Endothelial cell (in vitro differentiated cells): ENCODE measurements at regions not wholly inside any gene's neighbourhood (a gene's known extent, or its start where the extent isn't known, plus 50 kb on each side); places are given as distances from the start of the nearest gene placed in this dataset.

Experiments
- DNase-seq: peaks from one replicate; pipeline ENCODE4 v3.0.0; 2021; ENCODE audit warnings: low spot score
- H3K27ac Mint-ChIP-seq: one replicate; pipeline ENCODE4 v1.8.0; 2021; ENCODE audit warnings: mixed read lengths, inconsistent platforms; ENCODE audit not compliant: unreplicated experiment
- H3K27me3 Mint-ChIP-seq: one replicate; pipeline ENCODE4 v1.8.0; 2021; ENCODE audit warnings: mild to moderate bottlenecking, moderate library complexity, mixed read lengths, inconsistent platforms; ENCODE audit not compliant: unreplicated experiment
- H3K36me3 Mint-ChIP-seq: one replicate; pipeline ENCODE4 v1.8.0; 2021; ENCODE audit warnings: mild to moderate bottlenecking, low read depth, mixed read lengths, inconsistent platforms; ENCODE audit not compliant: unreplicated experiment
- H3K4me1 Mint-ChIP-seq: one replicate; pipeline ENCODE4 v1.8.0; 2021; ENCODE audit warnings: mild to moderate bottlenecking, mixed read lengths, inconsistent platforms; ENCODE audit not compliant: unreplicated experiment
- H3K4me3 Mint-ChIP-seq: one replicate; pipeline ENCODE4 v1.8.0; 2021; ENCODE audit warnings: mild to moderate bottlenecking, mixed read lengths, inconsistent platforms; ENCODE audit not compliant: unreplicated experiment
- H3K9me3 Mint-ChIP-seq: one replicate; pipeline ENCODE4 v1.8.0; 2021; ENCODE audit warnings: mixed read lengths, inconsistent platforms; ENCODE audit not compliant: unreplicated experiment
- TF ChIP-seq, protein P1 (sequence below): fragments of 200-600 bp; sonication (generic); IDR thresholded peaks from one replicate; pipeline ENCODE4 v1.5.0; 2021; ENCODE audit warnings: antibody characterized with exemption; ENCODE audit not compliant: unreplicated experiment

DNA sequence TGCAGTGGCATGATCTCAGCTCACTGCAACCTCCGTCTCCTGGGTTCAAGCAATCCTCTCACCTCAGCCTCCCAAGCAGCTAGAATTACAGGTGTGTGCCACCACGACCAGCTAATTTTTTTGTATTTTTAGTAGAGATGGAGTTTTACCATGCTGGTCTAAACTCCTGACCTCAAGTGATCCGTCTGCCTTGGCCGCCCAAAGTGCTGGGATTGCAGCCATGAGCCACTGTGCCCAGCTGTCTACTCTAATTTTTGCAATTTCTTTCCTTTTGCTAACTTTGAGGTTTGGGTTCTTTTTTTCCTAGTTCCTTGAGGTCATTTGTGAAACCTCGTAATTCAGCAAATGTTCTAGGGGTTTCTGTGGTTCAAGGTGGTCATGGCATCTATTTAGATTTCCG, 63.7 kb upstream of the PRLR start:
- H3K27ac Mint-ChIP-seq: no peak overlapping the region
- H3K27me3 Mint-ChIP-seq: no peaks in the 10 kb centered on the region
- H3K36me3 Mint-ChIP-seq: no peaks in the 10 kb centered on the region
- TF ChIP-seq, protein P1, sequence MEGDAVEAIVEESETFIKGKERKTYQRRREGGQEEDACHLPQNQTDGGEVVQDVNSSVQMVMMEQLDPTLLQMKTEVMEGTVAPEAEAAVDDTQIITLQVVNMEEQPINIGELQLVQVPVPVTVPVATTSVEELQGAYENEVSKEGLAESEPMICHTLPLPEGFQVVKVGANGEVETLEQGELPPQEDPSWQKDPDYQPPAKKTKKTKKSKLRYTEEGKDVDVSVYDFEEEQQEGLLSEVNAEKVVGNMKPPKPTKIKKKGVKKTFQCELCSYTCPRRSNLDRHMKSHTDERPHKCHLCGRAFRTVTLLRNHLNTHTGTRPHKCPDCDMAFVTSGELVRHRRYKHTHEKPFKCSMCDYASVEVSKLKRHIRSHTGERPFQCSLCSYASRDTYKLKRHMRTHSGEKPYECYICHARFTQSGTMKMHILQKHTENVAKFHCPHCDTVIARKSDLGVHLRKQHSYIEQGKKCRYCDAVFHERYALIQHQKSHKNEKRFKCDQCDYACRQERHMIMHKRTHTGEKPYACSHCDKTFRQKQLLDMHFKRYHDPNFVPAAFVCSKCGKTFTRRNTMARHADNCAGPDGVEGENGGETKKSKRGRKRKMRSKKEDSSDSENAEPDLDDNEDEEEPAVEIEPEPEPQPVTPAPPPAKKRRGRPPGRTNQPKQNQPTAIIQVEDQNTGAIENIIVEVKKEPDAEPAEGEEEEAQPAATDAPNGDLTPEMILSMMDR: no peak
- no peaks in the 10 kb centered on the region for H3K9me3 Mint-ChIP-seq
- no peak overlapping the region for H3K4me3 Mint-ChIP-seq
- DNase-seq: no peak
- no peaks in the 10 kb centered on the region for H3K4me1 Mint-ChIP-seq

DNA sequence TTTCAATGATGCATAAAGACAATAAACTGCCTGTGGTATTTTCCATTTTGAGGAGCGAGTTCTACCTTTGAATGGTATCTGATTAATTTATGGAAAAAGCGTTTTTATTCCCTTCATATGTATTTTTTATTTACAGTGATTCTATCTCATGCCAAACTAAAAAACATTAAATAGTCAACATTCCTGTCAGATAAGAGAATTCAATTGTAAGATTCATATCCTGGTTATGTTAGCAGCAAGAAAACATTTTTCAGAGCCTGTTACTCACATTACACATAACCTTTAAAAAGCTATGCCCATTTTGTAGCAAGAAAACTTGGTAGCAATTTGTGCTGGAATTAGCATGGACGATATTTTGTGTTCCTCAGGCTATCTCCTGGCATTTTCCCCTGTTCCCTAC, 55.1 kb upstream of the PRLR start:
- Mint-ChIP-seq H3K27me3 (no peaks in the 10 kb centered on the region), H3K4me1 (no peaks in the 10 kb centered on the region), H3K36me3 (no peaks in the 10 kb centered on the region), H3K27ac (no peak overlapping the region), H3K9me3 (peaks cover 4% of the 10 kb centered on the region), H3K4me3 (no peak overlapping the region)
- no peak for DNase-seq
- TF ChIP-seq, protein P1: no peak

DNA sequence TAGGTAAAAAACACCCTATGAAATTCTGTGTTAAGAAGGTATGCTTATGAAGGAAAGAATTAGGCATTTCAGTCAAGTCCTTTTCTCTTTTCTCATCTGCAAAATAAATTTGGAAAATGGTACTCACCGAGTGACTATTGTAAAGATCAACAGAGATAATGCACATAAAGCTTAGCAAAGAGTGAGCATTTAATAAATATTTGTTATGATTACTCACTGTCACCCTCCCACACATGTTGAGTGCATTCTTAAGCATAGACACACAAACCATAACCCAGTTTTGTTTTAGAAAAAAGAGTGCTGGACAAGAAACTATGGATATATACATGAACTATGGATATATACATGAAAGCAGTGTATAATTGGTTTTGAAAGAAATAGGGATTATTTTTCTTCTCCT, 54.7 kb upstream of the PRLR start:
- Mint-ChIP-seq H3K9me3 (peaks cover 4% of the 10 kb centered on the region), H3K27ac (no peak overlapping the region), H3K4me1 (no peaks in the 10 kb centered on the region), H3K4me3 (no peak overlapping the region), H3K36me3 (no peaks in the 10 kb centered on the region), H3K27me3 (no peaks in the 10 kb centered on the region)
- TF ChIP-seq, protein P1: no peak
- DNase-seq: no peak

DNA sequence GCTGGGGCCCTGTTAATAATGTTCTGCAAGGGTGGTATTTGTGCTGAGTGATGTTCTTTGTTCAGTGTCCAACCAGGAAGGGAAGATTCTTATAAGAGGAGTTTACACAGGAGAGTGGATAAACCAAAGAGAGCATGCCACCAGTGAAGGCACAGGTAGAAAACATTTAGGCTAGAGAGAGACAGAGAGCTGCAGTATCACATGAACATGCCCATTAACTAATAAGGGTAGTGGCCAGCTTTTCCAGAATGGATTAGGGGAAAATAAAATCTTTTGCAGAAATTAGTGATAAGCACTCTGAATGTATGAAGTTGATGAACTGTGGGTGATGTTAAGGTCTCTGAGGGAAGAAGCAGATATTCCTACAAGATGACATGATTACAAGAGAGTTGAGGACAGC, 54.1 kb upstream of the PRLR start:
- peaks cover 4% of the 10 kb centered on the region for H3K9me3 Mint-ChIP-seq
- no peaks in the 10 kb centered on the region for H3K27me3 Mint-ChIP-seq
- DNase-seq: no peak
- H3K27ac Mint-ChIP-seq: no peak overlapping the region
- no peak overlapping the region for H3K4me3 Mint-ChIP-seq
- no peaks in the 10 kb centered on the region for H3K4me1 Mint-ChIP-seq
- no peaks in the 10 kb centered on the region for H3K36me3 Mint-ChIP-seq
- TF ChIP-seq, protein P1: no peak

DNA sequence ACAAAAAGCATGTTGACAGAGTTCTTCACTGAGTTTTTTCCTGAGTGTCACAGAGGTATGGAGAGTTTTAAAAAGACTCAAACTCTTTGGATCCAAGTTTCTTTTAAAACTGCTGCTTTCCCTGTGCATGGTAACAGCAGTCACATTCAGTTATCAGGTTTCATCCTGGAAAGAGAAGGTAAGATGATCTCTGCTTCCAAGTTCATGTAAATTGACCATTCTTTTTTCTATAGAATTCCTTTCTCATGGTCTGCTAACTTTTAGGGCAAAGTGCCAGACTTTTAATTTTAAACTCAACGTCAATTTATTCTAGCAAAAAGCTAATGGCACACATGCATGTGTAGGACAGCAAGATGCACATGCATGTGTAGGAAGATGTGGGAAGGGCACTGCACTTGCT, 52.5 kb upstream of the PRLR start:
- no peak overlapping the region for H3K27ac Mint-ChIP-seq
- peaks cover 7% of the 10 kb centered on the region for H3K9me3 Mint-ChIP-seq
- H3K4me1 Mint-ChIP-seq: no peaks in the 10 kb centered on the region
- H3K36me3 Mint-ChIP-seq: no peaks in the 10 kb centered on the region
- H3K27me3 Mint-ChIP-seq: no peaks in the 10 kb centered on the region
- TF ChIP-seq, protein P1: no peak
- DNase-seq: no peak
- H3K4me3 Mint-ChIP-seq: no peak overlapping the region
